ENCODE measurements at regions not wholly inside any gene's neighbourhood (a gene's known extent, or its start where the extent isn't known, plus 50 kb on each side); places are given as distances from the start of the nearest gene placed in this dataset.

DNA sequence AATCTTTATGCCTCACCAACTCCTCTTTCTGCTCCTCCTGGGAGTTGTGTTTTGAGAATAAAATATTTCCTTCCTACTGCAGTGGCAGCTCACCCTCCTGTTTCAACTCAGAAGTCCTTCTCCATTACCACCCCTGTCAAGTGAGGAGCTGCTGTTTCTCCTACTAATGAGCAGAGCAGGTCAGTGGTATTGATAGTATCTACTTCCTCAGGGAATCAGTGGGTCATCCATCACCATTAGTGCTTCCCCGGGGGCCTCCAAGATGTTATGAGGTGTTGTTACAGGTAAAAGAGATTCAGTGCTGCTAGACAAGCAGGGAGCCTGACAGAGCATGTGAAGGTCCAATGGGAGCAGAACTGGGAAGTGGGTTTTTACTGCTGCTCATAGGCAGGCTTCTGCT lies 795.2 kb downstream of the REEP3 start:
- ChIA-PET CTCF (ENCODE audit: low intra/inter-chr PET ratio, low total read pairs) (no interaction called here), POLR2A (no interaction called here)
- Histone ChIP-seq H3K4me1 (ENCODE audit: insufficient read depth, low read length) (no peaks in the 10 kb centered on the region), H4K20me1 (ENCODE audit: insufficient read depth, low read length) (no peaks in the 10 kb centered on the region), H3K36me3 (replicated peaks in 1 of 2; ENCODE audit: control insufficient read depth in 1 of 2, insufficient read depth in 2 of 2, low read length in 2 of 2) (no peaks in the 10 kb centered on the region), H3K27ac (ENCODE audit: extremely low read length, insufficient read depth, low read length) (no peak overlapping the region), H3K4me2 (ENCODE audit: low read depth, low read length) (no peak overlapping the region), H3K79me2 (ENCODE audit: insufficient read depth, low read length) (no peaks in the 10 kb centered on the region), H3K4me3 (replicated peaks in 1 of 3; ENCODE audit: insufficient read depth in 1 of 3, low read depth in 2 of 3, low read length in 3 of 3) (no peak overlapping the region), H3K27me3 (ENCODE audit: control insufficient read depth in 1 of 2, insufficient read depth in 2 of 2, low read length in 2 of 2) (no peaks in the 10 kb centered on the region), H3K9ac (ENCODE audit: insufficient read depth, low read depth, low read length) (no peak overlapping the region), H2AFZ (ENCODE audit: low read length) (no peak overlapping the region), H3K9me3 (ENCODE audit: low read length) (no peaks in the 10 kb centered on the region)
- no TSS peak for BruUV-seq (replicated peaks)
- FAIRE-seq (no peak), ATAC-seq (no peak), DNase-seq (ENCODE audit: low spot score) (no peak)
- intact Hi-C loops (cut with micrococcal nuclease; ENCODE audit: unreplicated experiment): no loop called here
- 44% methylated on average over 1 of the region's 1 CpG for WGBS (ENCODE audit: low lambda C conversion rate)
- in situ Hi-C loops (cut with HindIII; ENCODE audit: extremely low pct_ligation_motif_present, low pct_unique_long_range_greater_than_20kb): no loop called here
- no peak for TF ChIP-seq FOXA3 (CRISPR knock-in tag; IDR thresholded peaks at IDR 0.05)
- no peak for TF ChIP-seq TCF7L2 (IDR thresholded peaks at IDR 0.05; ENCODE audit: low read depth, low read length)
- TF ChIP-seq, protein P1, sequence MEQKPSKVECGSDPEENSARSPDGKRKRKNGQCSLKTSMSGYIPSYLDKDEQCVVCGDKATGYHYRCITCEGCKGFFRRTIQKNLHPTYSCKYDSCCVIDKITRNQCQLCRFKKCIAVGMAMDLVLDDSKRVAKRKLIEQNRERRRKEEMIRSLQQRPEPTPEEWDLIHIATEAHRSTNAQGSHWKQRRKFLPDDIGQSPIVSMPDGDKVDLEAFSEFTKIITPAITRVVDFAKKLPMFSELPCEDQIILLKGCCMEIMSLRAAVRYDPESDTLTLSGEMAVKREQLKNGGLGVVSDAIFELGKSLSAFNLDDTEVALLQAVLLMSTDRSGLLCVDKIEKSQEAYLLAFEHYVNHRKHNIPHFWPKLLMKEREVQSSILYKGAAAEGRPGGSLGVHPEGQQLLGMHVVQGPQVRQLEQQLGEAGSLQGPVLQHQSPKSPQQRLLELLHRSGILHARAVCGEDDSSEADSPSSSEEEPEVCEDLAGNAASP (CRISPR knock-in tag; IDR thresholded peaks at IDR 0.05; ENCODE audit: borderline replicate concordance): no peak
- TF ChIP-seq NR2F2 (IDR thresholded peaks at IDR 0.05; ENCODE audit: borderline replicate concordance, low read depth): no peak
- no peak for TF ChIP-seq KMT2B (CRISPR knock-in tag; IDR thresholded peaks at IDR 0.05)
- TF ChIP-seq DNMT3B (CRISPR knock-in tag; conservative IDR thresholded peaks at IDR 0.05): no peak
- TF ChIP-seq, protein P2, sequence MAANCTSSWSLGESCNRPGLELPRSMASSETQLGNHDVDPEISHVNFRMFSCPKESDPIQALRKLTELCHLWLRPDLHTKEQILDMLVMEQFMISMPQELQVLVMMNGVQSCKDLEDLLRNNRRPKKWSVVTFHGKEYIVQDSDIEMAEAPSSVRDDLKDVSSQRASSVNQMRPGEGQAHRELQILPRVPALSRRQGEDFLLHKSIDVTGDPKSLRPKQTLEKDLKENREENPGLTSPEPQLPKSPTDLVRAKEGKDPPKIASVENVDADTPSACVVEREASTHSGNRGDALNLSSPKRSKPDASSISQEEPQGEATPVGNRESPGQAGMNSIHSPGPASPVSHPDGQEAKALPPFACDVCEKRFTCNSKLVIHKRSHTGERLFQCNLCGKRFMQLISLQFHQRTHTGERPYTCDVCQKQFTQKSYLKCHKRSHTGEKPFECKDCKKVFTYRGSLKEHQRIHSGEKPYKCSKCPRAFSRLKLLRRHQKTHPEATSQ (CRISPR knock-in tag; IDR thresholded peaks at IDR 0.05; ENCODE audit: borderline replicate concordance): no peak
- TF ChIP-seq ZNF17 (CRISPR knock-in tag; IDR thresholded peaks at IDR 0.05): no peak
- no peak for TF ChIP-seq ZNF562 (CRISPR knock-in tag; IDR thresholded peaks at IDR 0.05; ENCODE audit: borderline replicate concordance)
- TF ChIP-seq, protein P3, sequence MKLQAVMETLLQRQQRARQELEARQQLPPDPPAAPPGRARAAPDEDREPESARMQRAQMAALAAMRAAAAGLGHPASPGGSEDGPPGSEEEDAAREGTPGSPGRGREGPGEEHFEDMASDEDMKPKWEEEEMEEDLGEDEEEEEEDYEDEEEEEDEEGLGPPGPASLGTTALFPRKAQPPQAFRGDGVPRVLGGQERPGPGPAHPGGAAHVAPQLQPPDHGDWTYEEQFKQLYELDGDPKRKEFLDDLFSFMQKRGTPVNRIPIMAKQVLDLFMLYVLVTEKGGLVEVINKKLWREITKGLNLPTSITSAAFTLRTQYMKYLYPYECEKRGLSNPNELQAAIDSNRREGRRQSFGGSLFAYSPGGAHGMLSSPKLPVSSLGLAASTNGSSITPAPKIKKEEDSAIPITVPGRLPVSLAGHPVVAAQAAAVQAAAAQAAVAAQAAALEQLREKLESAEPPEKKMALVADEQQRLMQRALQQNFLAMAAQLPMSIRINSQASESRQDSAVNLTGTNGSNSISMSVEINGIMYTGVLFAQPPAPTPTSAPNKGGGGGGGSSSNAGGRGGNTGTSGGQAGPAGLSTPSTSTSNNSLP (IDR thresholded peaks at IDR 0.05; ENCODE audit: low read depth, low read length): no peak
- TF ChIP-seq ZNF781 (CRISPR knock-in tag; IDR thresholded peaks at IDR 0.05; ENCODE audit: borderline replicate concordance, not compliant biosample characterization): no peak
- TF ChIP-seq, protein P4, sequence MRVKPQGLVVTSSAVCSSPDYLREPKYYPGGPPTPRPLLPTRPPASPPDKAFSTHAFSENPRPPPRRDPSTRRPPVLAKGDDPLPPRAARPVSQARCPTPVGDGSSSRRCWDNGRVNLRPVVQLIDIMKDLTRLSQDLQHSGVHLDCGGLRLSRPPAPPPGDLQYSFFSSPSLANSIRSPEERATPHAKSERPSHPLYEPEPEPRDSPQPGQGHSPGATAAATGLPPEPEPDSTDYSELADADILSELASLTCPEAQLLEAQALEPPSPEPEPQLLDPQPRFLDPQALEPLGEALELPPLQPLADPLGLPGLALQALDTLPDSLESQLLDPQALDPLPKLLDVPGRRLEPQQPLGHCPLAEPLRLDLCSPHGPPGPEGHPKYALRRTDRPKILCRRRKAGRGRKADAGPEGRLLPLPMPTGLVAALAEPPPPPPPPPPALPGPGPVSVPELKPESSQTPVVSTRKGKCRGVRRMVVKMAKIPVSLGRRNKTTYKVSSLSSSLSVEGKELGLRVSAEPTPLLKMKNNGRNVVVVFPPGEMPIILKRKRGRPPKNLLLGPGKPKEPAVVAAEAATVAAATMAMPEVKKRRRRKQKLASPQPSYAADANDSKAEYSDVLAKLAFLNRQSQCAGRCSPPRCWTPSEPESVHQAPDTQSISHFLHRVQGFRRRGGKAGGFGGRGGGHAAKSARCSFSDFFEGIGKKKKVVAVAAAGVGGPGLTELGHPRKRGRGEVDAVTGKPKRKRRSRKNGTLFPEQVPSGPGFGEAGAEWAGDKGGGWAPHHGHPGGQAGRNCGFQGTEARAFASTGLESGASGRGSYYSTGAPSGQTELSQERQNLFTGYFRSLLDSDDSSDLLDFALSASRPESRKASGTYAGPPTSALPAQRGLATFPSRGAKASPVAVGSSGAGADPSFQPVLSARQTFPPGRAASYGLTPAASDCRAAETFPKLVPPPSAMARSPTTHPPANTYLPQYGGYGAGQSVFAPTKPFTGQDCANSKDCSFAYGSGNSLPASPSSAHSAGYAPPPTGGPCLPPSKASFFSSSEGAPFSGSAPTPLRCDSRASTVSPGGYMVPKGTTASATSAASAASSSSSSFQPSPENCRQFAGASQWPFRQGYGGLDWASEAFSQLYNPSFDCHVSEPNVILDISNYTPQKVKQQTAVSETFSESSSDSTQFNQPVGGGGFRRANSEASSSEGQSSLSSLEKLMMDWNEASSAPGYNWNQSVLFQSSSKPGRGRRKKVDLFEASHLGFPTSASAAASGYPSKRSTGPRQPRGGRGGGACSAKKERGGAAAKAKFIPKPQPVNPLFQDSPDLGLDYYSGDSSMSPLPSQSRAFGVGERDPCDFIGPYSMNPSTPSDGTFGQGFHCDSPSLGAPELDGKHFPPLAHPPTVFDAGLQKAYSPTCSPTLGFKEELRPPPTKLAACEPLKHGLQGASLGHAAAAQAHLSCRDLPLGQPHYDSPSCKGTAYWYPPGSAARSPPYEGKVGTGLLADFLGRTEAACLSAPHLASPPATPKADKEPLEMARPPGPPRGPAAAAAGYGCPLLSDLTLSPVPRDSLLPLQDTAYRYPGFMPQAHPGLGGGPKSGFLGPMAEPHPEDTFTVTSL (CRISPR knock-in tag; IDR thresholded peaks at IDR 0.05; ENCODE audit: borderline replicate concordance): no peak
- TF ChIP-seq EED (CRISPR knock-in tag; IDR thresholded peaks at IDR 0.05): no peak

All from HepG2 (cell line).